ENCODE measurements at regions not wholly inside any gene's neighbourhood (a gene's known extent, or its start where the extent isn't known, plus 50 kb on each side); places are given as distances from the start of the nearest gene placed in this dataset.

GRCh38 chr16:52634528-52634927 is 87.6 kb upstream of the TOX3 start:
- TF ChIP-seq, protein P1, sequence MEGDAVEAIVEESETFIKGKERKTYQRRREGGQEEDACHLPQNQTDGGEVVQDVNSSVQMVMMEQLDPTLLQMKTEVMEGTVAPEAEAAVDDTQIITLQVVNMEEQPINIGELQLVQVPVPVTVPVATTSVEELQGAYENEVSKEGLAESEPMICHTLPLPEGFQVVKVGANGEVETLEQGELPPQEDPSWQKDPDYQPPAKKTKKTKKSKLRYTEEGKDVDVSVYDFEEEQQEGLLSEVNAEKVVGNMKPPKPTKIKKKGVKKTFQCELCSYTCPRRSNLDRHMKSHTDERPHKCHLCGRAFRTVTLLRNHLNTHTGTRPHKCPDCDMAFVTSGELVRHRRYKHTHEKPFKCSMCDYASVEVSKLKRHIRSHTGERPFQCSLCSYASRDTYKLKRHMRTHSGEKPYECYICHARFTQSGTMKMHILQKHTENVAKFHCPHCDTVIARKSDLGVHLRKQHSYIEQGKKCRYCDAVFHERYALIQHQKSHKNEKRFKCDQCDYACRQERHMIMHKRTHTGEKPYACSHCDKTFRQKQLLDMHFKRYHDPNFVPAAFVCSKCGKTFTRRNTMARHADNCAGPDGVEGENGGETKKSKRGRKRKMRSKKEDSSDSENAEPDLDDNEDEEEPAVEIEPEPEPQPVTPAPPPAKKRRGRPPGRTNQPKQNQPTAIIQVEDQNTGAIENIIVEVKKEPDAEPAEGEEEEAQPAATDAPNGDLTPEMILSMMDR (IDR thresholded peaks at IDR 0.05): no peak
- TF ChIP-seq EP300 (IDR thresholded peaks at IDR 0.05): no peak
- TF ChIP-seq POLR2AphosphoS5 (IDR thresholded peaks at IDR 0.05): no peak
